Body of pancreas (tissue), 4 donors: ENCODE measurements at regions not wholly inside any gene's neighbourhood (a gene's known extent, or its start where the extent isn't known, plus 50 kb on each side); places are given as distances from the start of the nearest gene placed in this dataset.

Experiments
- ATAC-seq: fragments of 150-250 bp; one replicate; pipeline ENCODE4 v1.9.1; 2016
- DNase-seq, 4 donors: peaks; one replicate each; pipeline ENCODE4 v3.0.0-alpha.2; 2019
- H3K27ac ChIP-seq, 4 donors: fragments of 200-600 bp; sonication (generic); 1 replicate in 3 of 4; 2 replicates in 1 of 4; pipeline versions ENCODE4 v1.5.1 to v1.6.1; 2016 to 2019; ENCODE audit warnings: mild to moderate bottlenecking in 1 of 4, mixed read lengths in 1 of 4, moderate library complexity in 1 of 4
- H3K27me3 ChIP-seq, 2 donors: fragments of 200-600 bp; sonication (generic); one replicate each; pipeline ENCODE4 v1.6.0; 2016; ENCODE audit warnings: mild to moderate bottlenecking in 1 of 2
- H3K36me3 ChIP-seq, 2 donors: fragments of 200-600 bp; sonication (generic); replicated peaks in 1 of 2; 2 replicates each; pipeline ENCODE4 v1.5.1; 2016; ENCODE audit warnings: low read depth in 2 of 2; ENCODE audit not compliant: insufficient read depth in 1 of 2
- H3K4me1 ChIP-seq: fragments of 200-600 bp; sonication (generic); one replicate; pipeline ENCODE4 v1.6.0; 2016
- H3K4me3 ChIP-seq, 2 donors: fragments of 200-600 bp; sonication (generic); 1 replicate in 1 of 2; 2 replicates in 1 of 2; pipeline ENCODE4 v1.5.1; 2016 to 2019
- H3K9me3 ChIP-seq, 3 donors: fragments of 200-600 bp; sonication (generic); 1 replicate in 2 of 3; 2 replicates in 1 of 3; pipeline ENCODE4 v1.5.1; 2016
- POLR2A ChIP-seq, 3 donors: fragments of 450-650 bp; IDR thresholded peaks; one replicate each; pipeline ENCODE4 v1.6.1; 2016; ENCODE audit warnings: antibody characterized with exemption in 3 of 3, mild to moderate bottlenecking in 2 of 3
- WGBS, 2 donors: methylation state at CpG; one replicate each; pipeline ENCODE4 v1.1.5; 2017; 5-methylcytosine and 5-hydroxymethylcytosine counted together
- intact Hi-C: fragments of 100-400 bp; cut with DNase I; formaldehyde crosslinking; loops from one replicate; pipeline ENCODE4 v1.15.1; 2023
- TF ChIP-seq, protein P1 (sequence below), 7 experiments: fragments of 450-650 bp in 4 of 7; fragments of 200-600 bp in 3 of 7; sonication (generic) in 3 of 7; IDR thresholded peaks; one replicate each; pipeline ENCODE4 v1.5.1; 2016 to 2019; ENCODE audit warnings: antibody characterized with exemption in 7 of 7

DNA sequence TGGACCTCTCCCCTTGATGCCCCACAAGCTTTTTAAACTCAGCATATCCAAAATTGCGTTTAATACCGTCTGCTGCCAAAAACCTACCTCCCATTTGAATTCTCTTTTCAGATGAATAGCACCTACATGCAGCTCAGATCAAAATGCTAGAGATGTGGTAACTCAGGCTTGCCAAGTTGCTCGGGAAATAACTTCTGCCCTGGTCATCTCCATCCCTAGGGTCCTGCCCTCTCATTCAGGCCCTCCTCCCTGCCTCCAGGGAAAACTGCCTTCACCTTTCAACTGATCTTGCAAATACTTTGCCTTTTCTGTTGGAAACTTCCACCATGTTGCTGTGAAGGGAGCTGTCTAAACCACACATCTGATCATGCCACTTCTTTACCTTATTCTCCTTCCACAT lies 114.1 kb downstream of the SPRY1 start:
- DNase-seq (no peak), ATAC-seq (no peak)
- WGBS, 2 donors: 85 to 86% methylated on average over 3 of the region's 3 CpGs
- Histone ChIP-seq H3K36me3 (no peaks in the 10 kb centered on the region), H3K27ac (no peak overlapping the region), H3K4me1 (peaks cover 3% of the 10 kb centered on the region), H3K9me3 (no peaks in the 10 kb centered on the region), H3K27me3 (no peaks in the 10 kb centered on the region), H3K4me3 (no peak overlapping the region)
- intact Hi-C loops: no loop called here
- TF ChIP-seq, protein P1, sequence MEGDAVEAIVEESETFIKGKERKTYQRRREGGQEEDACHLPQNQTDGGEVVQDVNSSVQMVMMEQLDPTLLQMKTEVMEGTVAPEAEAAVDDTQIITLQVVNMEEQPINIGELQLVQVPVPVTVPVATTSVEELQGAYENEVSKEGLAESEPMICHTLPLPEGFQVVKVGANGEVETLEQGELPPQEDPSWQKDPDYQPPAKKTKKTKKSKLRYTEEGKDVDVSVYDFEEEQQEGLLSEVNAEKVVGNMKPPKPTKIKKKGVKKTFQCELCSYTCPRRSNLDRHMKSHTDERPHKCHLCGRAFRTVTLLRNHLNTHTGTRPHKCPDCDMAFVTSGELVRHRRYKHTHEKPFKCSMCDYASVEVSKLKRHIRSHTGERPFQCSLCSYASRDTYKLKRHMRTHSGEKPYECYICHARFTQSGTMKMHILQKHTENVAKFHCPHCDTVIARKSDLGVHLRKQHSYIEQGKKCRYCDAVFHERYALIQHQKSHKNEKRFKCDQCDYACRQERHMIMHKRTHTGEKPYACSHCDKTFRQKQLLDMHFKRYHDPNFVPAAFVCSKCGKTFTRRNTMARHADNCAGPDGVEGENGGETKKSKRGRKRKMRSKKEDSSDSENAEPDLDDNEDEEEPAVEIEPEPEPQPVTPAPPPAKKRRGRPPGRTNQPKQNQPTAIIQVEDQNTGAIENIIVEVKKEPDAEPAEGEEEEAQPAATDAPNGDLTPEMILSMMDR (IDR thresholded peaks at IDR 0.05): no peak
- TF ChIP-seq POLR2A (IDR thresholded peaks at IDR 0.05): no peak

DNA sequence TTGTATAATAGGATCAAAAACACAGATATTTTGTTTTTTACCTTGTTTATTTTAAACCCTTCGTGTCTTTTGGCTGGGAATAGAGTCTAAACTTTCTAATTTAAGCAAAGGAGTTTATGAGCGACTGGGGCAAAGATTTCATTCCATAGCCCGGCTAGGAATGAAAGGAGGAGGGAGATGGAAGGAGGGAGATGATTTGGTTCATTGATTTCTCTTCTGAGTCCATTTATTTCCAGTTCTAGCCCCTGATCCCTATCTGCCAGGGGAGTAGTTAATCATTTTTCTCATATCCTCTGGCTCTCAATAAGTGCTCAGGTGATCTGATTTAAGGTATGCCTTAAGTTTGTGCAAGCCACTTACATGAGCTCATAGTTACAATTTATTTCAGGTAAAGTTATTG lies 120.0 kb downstream of the SPRY1 start:
- TF ChIP-seq, protein P1 (IDR thresholded peaks at IDR 0.05): no peak
- TF ChIP-seq POLR2A (IDR thresholded peaks at IDR 0.05): no peak
- ATAC-seq: no peak
- WGBS, 2 donors: 58 to 67% methylated on average over 3 of the region's 3 CpGs
- intact Hi-C loops: no loop called here
- Histone ChIP-seq H3K27ac (no peak overlapping the region), H3K4me3 (no peak overlapping the region), H3K4me1 (no peaks in the 10 kb centered on the region), H3K27me3 (no peaks in the 10 kb centered on the region), H3K36me3 (no peaks in the 10 kb centered on the region), H3K9me3 (no peaks in the 10 kb centered on the region)
- DNase-seq: no peak

DNA sequence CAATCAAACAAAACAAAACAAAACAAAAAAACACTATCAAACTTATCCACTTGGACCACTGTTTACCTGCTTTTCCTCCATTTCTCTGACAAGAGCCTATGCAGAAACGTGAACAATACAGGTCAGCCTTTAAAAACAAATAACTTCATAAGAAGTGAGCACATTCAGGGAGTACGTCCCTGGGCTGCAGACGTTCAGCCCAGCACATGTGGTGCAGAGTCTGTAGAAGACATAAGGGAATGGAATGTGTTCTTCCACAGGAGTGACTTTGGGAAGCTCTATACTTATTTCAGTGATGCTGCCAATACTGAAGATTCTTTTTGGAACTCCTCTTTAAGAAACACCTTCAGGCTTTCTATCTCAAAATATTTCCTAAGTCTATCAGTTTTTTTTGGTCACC lies 120.6 kb downstream of the SPRY1 start:
- no peaks in the 10 kb centered on the region for H3K4me1 ChIP-seq

DNA sequence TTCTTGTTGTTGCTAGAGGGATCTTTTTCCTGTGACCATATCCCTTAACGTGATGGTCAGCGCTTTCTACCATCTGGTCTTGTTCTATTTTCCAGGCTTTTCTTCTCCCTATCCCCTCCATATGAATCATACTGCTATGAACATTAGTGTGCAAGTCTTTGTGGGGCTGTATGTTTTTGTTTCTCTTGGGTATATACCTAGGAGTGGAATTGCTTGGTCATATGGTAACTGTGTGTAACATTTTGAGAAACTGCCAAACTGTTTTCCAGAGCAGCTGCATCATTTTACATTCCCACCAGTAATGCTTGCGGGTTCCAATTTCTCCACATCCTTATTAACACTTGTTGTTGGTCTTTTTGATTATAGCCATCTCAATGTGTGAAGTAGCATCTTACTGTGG lies 121.4 kb downstream of the SPRY1 start:
- Histone ChIP-seq H3K36me3 (no peaks in the 10 kb centered on the region), H3K4me1 (no peaks in the 10 kb centered on the region), H3K4me3 (no peak overlapping the region), H3K27me3 (no peaks in the 10 kb centered on the region), H3K27ac (no peak overlapping the region), H3K9me3 (no peaks in the 10 kb centered on the region)
- DNase-seq (no peak), ATAC-seq (no peak)
- 96 to 98% methylated on average over 3 of the region's 3 CpGs for WGBS, 2 donors
- TF ChIP-seq, protein P1 (IDR thresholded peaks at IDR 0.05): no peak
- no peak for TF ChIP-seq POLR2A (IDR thresholded peaks at IDR 0.05)
- intact Hi-C loops: no loop called here

More for the DNA sequence above, 120.6 kb downstream of the SPRY1 start:
- Histone ChIP-seq H3K27ac (no peak overlapping the region), H3K36me3 (no peaks in the 10 kb centered on the region), H3K4me3 (no peak overlapping the region), H3K9me3 (no peaks in the 10 kb centered on the region), H3K27me3 (no peaks in the 10 kb centered on the region)
- ATAC-seq (no peak), DNase-seq (no peak)
- intact Hi-C loops: no loop called here
- WGBS, 2 donors: 66 to 75% methylated on average over 3 of the region's 3 CpGs
- no peak for TF ChIP-seq POLR2A (IDR thresholded peaks at IDR 0.05)
- TF ChIP-seq, protein P1 (IDR thresholded peaks at IDR 0.05): no peak

DNA sequence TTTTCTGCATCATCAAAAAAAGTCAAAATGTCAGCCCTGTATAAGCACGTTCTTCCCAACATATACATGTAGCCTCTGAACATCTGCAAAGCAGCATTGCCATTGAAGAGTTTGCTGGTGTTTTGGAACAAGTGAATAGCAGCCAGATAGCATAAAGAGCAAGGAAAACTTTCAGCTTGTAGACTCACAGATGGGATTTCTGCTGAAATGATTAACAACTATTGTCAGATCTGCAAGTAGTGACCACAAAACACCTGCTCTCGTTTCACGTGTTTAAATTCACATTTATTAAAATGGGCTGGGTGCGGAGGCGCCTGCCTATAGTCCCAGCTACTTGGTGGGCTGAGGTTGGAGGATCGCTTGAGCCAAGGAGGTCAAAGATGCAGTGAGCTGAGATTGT lies 123.7 kb downstream of the SPRY1 start:
- H3K36me3 ChIP-seq: no peaks in the 10 kb centered on the region
- TF ChIP-seq POLR2A (IDR thresholded peaks at IDR 0.05): no peak
- TF ChIP-seq, protein P1 (IDR thresholded peaks at IDR 0.05): no peak
- no peaks in the 10 kb centered on the region for H3K4me1 ChIP-seq
- DNase-seq (no peak), ATAC-seq (no peak)
- no peak overlapping the region for H3K4me3 ChIP-seq
- no peaks in the 10 kb centered on the region for H3K9me3 ChIP-seq
- 69 to 83% methylated on average over 6 of the region's 6 CpGs for WGBS, 2 donors
- intact Hi-C loops: no loop called here
- no peaks in the 10 kb centered on the region for H3K27me3 ChIP-seq
- no peak overlapping the region for H3K27ac ChIP-seq
